ENCODE measurements at regions not wholly inside any gene's neighbourhood (a gene's known extent, or its start where the extent isn't known, plus 50 kb on each side); places are given as distances from the start of the nearest gene placed in this dataset.

DNA sequence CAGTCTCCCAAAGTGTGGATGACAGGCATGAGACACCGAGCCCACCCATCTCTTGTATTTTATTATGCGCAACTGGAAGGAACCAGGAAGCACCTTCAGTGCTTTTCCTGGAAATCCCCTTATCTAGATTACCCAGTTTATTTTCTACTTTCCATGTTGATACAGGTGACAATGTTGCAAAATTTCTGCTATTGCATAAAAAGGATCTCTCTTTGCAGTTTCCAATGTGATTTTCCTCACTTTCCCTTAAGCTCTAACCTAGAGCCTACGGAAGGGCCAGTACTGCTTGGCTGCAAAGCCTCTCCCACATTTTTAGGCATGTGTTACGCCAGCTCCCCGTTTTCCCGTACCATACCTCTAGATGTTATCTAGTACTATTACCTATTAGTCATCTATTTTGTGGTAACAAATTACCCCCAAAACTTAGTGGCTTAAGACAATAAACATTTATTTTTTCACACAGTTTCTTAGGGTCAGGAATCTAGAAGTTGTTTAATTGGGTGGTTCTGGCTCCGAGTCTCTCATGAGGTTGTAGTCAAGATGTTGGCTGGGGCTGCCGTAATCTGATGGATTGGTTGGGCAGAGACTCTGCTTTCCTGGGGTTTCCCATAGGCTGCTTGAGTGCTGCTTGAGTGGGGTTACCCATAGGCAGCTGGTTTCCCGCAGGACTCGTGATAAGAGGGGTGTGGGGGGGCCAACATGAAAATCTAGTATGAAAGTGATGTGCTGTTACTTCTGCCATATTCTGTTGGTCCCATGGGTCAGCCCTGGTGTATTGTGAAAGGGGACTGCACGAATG is 131.5 kb upstream of the HNRNPU start:
- CTCF ChIA-PET = no interaction called here
- Mint-ChIP-seq H3K9me3 (no peaks in the 10 kb centered on the region), H3K27ac (no peak overlapping the region), H3K27me3 (no peaks in the 10 kb centered on the region), H3K4me3 (no peak overlapping the region), H3K36me3 (no peaks in the 10 kb centered on the region), H3K4me1 (no peaks in the 10 kb centered on the region)
- no peak for DNase-seq

GRCh38 chr1:244992833-244993232 is 128.5 kb upstream of the HNRNPU start:
- no peaks in the 10 kb centered on the region for H3K4me1 Mint-ChIP-seq
- H3K9me3 Mint-ChIP-seq = no peaks in the 10 kb centered on the region
- DNase-seq = no peak
- CTCF ChIA-PET = no interaction called here
- no peaks in the 10 kb centered on the region for H3K36me3 Mint-ChIP-seq
- H3K27me3 Mint-ChIP-seq = no peaks in the 10 kb centered on the region
- H3K27ac Mint-ChIP-seq = no peak overlapping the region
- no peak overlapping the region for H3K4me3 Mint-ChIP-seq

DNA sequence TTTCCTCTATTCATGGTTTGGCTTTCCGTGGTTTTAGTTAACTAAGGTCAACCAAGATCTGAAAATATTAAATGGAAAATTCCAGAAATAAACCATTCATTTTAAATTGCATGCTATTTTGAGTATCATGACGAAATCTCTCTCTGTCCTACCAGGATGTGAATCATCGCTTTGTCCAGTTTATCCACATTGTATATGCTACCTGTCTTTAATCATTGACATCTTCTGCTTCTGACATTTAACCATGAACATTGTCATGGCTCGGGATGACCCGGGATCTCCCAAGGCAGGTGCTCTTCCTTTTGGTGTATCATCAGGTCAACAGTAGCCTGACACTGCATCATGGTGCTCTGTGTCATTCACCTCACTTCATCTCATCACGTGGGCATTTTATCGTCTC is 125.5 kb upstream of the HNRNPU start:
- CTCF ChIA-PET = no interaction called here
- no peak for DNase-seq

DNA sequence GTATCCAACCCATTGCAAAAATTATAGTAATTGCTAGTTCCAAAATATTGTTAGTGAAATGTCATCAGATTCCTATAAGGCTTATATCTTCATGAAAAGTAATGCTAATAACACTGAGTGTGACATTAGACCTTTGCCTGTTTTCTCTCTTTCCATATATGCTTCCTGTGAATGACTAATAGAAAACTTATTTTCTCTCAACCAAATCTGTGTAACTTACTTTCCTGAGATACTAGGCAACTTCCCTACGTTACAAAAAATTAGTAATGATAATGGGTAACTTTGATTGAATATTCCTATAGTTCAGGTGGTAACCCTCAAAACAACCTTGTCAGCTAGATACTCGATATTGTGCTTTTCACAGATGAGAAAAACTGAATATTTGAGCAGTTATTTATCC is 124.2 kb upstream of the HNRNPU start:
- no peaks in the 10 kb centered on the region for H3K36me3 Mint-ChIP-seq
- no peak for DNase-seq
- H3K27me3 Mint-ChIP-seq = peaks cover 5% of the 10 kb centered on the region
- no peak overlapping the region for H3K4me3 Mint-ChIP-seq
- CTCF ChIA-PET = no interaction called here
- no peaks in the 10 kb centered on the region for H3K4me1 Mint-ChIP-seq
- H3K9me3 Mint-ChIP-seq = no peaks in the 10 kb centered on the region
- no peak overlapping the region for H3K27ac Mint-ChIP-seq

More for the DNA sequence above, 125.5 kb upstream of the HNRNPU start:
- Mint-ChIP-seq H3K4me1 (no peaks in the 10 kb centered on the region), H3K27ac (no peak overlapping the region), H3K27me3 (peaks cover 5% of the 10 kb centered on the region), H3K36me3 (no peaks in the 10 kb centered on the region), H3K4me3 (no peak overlapping the region), H3K9me3 (no peaks in the 10 kb centered on the region)

GRCh38 chr1:244980605-244981004 is 116.3 kb upstream of the HNRNPU start:
- no peaks in the 10 kb centered on the region for H3K9me3 Mint-ChIP-seq
- no peak overlapping the region for H3K27ac Mint-ChIP-seq
- no peaks in the 10 kb centered on the region for H3K36me3 Mint-ChIP-seq
- DNase-seq = no peak
- no peaks in the 10 kb centered on the region for H3K4me1 Mint-ChIP-seq
- no peaks in the 10 kb centered on the region for H3K27me3 Mint-ChIP-seq
- CTCF ChIA-PET = no interaction called here
- no peak overlapping the region for H3K4me3 Mint-ChIP-seq

GRCh38 chr1:244974550-244974949 is 110.2 kb upstream of the HNRNPU start:
- H3K27ac Mint-ChIP-seq = no peak overlapping the region
- peaks cover 13% of the 10 kb centered on the region for H3K4me1 Mint-ChIP-seq
- peaks cover 3% of the 10 kb centered on the region for H3K36me3 Mint-ChIP-seq
- DNase-seq = no peak
- CTCF ChIA-PET = interaction anchor here (2.0 kb wide), 1 partner anchor 68 kb away, joined by 5 read pairs; no protein-coding TSS in a partner anchor
- no peaks in the 10 kb centered on the region for H3K27me3 Mint-ChIP-seq
- no peak overlapping the region for H3K4me3 Mint-ChIP-seq
- no peaks in the 10 kb centered on the region for H3K9me3 Mint-ChIP-seq

DNA sequence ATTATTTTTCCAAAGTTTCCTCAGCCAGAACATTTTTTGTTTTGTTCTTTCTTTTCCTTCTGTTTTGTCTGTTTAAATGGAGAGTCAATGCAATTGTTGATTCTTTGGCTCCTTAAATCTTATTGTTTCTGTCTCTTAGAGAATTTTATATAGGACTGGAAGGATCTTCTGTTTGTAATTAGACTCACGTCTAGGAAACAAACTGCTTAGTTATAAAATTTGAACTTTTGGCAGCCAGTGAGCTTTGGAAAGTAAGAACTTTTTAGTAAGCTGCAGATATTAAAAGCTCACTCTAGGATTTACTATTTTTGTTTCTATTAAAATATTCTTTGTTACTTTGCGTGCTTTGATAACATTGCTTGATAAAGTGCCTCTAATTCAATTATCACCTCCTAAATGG is 109.8 kb upstream of the HNRNPU start:
- no peak for DNase-seq
- Mint-ChIP-seq H3K27me3 (no peaks in the 10 kb centered on the region), H3K9me3 (no peaks in the 10 kb centered on the region), H3K36me3 (peaks cover 3% of the 10 kb centered on the region), H3K4me1 (peaks cover 17% of the 10 kb centered on the region), H3K4me3 (no peak overlapping the region), H3K27ac (no peak overlapping the region)
- CTCF ChIA-PET = interaction anchor here (2.0 kb wide), 1 partner anchor 68 kb away, joined by 5 read pairs; no protein-coding TSS in a partner anchor

DNA sequence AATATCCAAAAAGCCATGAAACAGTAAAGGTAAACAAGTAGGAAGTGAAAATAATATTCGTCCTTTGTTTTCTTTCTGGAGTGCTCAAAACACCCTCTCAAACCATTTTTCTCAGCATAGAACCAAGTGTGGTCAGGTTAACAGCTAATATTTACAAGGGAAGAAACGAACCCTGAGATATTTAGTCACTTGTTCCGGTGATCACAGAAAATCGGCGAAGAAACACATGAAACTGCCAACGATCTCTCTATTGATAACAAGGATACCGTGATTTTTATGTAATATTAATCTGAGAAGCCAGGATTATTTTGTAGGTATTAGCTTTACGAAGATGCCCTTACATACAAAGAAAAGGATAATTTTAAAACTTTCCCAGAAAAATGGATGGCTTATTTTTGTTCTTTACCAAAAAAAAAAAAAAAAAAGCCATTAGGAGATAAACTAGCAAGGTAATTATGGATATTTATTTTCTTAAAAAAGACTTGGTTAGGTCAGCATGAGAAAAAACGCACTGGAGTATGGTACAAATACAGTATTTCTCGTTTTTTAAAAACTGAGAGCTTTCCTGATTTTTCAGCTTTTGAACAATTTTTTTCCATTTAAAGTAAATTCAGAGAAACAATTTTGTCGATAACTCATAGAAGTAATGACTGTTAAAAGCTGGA is 107.3 kb upstream of the HNRNPU start:
- peaks cover 3% of the 10 kb centered on the region for H3K36me3 Mint-ChIP-seq
- H3K4me1 Mint-ChIP-seq = peaks cover 22% of the 10 kb centered on the region
- no peaks in the 10 kb centered on the region for H3K27me3 Mint-ChIP-seq
- peak overlapping the region; percentile 95 for H3K27ac Mint-ChIP-seq
- no peak for DNase-seq
- no peaks in the 10 kb centered on the region for H3K9me3 Mint-ChIP-seq
- CTCF ChIA-PET = interaction anchor here (0.7 to 1.7 kb wide), 5 partner anchors 71 to 984 kb away, joined by 3 to 4 read pairs (median 3); no protein-coding TSS in a partner anchor
- peak overlapping the region; percentile 81 for H3K4me3 Mint-ChIP-seq

- H3K27me3 Mint-ChIP-seq = no peaks in the 10 kb centered on the region
- H3K36me3 Mint-ChIP-seq = peaks cover 3% of the 10 kb centered on the region
- peak overlapping the region; percentile 95 for H3K27ac Mint-ChIP-seq
- H3K9me3 Mint-ChIP-seq = no peaks in the 10 kb centered on the region
- H3K4me1 Mint-ChIP-seq = peaks cover 22% of the 10 kb centered on the region
- CTCF ChIA-PET = interaction anchor here (0.7 to 1.7 kb wide), 4 partner anchors 72 to 172 kb away, joined by 3 to 4 read pairs (median 4); no protein-coding TSS in a partner anchor
- DNase-seq = peak; percentile 93
- peak overlapping the region; percentile 81 for H3K4me3 Mint-ChIP-seq
Measured at GRCh38 chr1:244970744-244971551, 106.6 kb upstream of the HNRNPU start.

GRCh38 chr1:244970236-244970743 is 105.9 kb upstream of the HNRNPU start:
- peak overlapping the region; percentile 95 for H3K27ac Mint-ChIP-seq
- no peaks in the 10 kb centered on the region for H3K9me3 Mint-ChIP-seq
- H3K4me3 Mint-ChIP-seq = peak overlapping the region; percentile 87
- DNase-seq = no peak
- H3K27me3 Mint-ChIP-seq = no peaks in the 10 kb centered on the region
- H3K4me1 Mint-ChIP-seq = peaks cover 22% of the 10 kb centered on the region
- H3K36me3 Mint-ChIP-seq = peaks cover 3% of the 10 kb centered on the region
- CTCF ChIA-PET = interaction anchor here (1.0 to 1.1 kb wide), 2 partner anchors 106 to 169 kb away, joined by 3 read pairs; partner anchors contain the start of gene HNRNPU

DNA sequence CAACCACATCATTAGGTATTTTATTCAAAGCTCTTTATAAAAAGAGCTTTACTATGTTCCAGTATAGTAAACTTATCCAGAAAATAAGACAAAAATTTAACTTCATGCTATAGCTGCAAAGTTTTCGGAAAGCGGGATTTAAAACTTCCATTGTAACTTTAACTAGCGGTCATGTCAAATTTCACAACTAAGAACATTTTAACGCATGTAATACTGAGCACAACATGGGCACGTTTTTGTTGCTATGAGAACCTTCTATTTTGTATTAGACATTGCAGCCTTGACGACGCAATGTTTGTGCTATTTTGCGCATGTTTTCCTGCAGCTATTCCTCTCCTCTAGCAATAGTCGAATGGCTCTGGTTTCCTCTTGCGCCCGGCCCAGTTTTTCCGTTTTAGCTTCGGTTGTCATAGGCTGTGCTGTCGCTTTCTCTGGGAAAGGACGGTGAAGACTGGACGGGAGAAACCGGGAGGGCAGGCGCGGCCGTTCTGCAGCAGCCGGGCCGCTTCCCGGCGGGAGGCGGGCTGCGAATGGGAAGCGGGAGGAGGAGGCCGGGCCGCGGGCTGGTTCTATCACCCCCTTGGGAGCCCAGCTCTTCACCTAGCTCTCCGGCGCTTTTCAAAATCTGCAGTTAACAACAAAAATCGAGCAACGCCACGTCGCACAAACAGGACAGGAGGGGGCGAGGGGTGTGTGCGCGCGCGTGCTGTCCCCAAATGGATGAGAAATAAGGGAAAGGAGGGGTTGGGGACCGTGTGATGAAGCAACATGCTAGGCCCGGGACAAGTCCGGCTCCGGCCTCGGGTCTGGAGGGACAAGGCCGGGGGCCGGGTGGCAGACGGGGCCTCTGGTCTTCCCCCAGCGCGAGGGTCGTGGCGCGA is 105.3 kb upstream of the HNRNPU start:
- H3K4me3 Mint-ChIP-seq = peak overlapping the region; percentile 87
- CTCF ChIA-PET = interaction anchor here (0.9 to 1.3 kb wide), 3 partner anchors 73 to 168 kb away, joined by 3 to 5 read pairs (median 4); partner anchors contain the start of gene HNRNPU
- H3K9me3 Mint-ChIP-seq = no peaks in the 10 kb centered on the region
- H3K27me3 Mint-ChIP-seq = no peaks in the 10 kb centered on the region
- H3K27ac Mint-ChIP-seq = peak overlapping the region; percentile 97
- H3K36me3 Mint-ChIP-seq = peaks cover 3% of the 10 kb centered on the region
- H3K4me1 Mint-ChIP-seq = peaks cover 22% of the 10 kb centered on the region
- DNase-seq = peak; percentile 71

DNA sequence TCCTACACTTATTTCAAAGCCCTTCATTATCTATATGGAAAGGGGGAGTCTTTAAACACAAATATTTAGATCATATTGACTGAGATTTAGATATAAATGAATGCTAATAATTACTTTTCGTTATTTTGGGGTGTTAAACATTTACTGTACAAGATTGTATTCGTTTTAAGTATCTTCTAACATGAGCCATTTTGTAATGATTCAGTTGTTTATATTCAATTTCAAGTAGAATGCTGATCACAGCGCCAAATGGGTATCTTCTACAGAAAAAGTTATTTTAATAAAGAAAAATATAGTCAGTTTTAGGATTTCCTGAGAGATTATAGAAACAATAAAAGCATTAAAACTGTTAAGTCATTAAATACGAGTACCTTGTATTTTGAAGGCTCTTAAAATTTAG is 104.5 kb upstream of the HNRNPU start:
- CTCF ChIA-PET = interaction anchor here (0.9 to 1.3 kb wide), 3 partner anchors 74 to 168 kb away, joined by 3 to 5 read pairs (median 4); partner anchors contain the start of gene HNRNPU
- no peak for DNase-seq
- Mint-ChIP-seq H3K27ac (no peak overlapping the region), H3K36me3 (peaks cover 3% of the 10 kb centered on the region), H3K4me3 (peak overlapping the region; percentile 87), H3K4me1 (peaks cover 28% of the 10 kb centered on the region), H3K27me3 (no peaks in the 10 kb centered on the region), H3K9me3 (no peaks in the 10 kb centered on the region)

GRCh38 chr1:244968471-244968871 is 104.1 kb upstream of the HNRNPU start:
- no peaks in the 10 kb centered on the region for H3K9me3 Mint-ChIP-seq
- H3K4me3 Mint-ChIP-seq = peak overlapping the region; percentile 42
- no peak overlapping the region for H3K27ac Mint-ChIP-seq
- H3K36me3 Mint-ChIP-seq = peaks cover 3% of the 10 kb centered on the region
- peaks cover 32% of the 10 kb centered on the region for H3K4me1 Mint-ChIP-seq
- no peaks in the 10 kb centered on the region for H3K27me3 Mint-ChIP-seq
- CTCF ChIA-PET = no interaction called here
- no peak for DNase-seq

Measured in activated naive CD4-positive, alpha-beta T cell treated with anti-CD3 and anti-CD28 coated beads, Interleukin-2, amount 10 ng/mL, durations not matched to agents 7 days and 5 days (primary cell).